ENCODE measurements at regions not wholly inside any gene's neighbourhood (a gene's known extent, or its start where the extent isn't known, plus 50 kb on each side); places are given as distances from the start of the nearest gene placed in this dataset.

- Histone ChIP-seq H3K9me2 (no peaks in the 10 kb centered on the region), H3K36me3 (replicated peaks in 1 of 2; ENCODE audit: control insufficient read depth in 1 of 2, insufficient read depth in 2 of 2, low read length in 1 of 2) (no peaks in the 10 kb centered on the region), H3K79me2 (ENCODE audit: insufficient read depth) (no peaks in the 10 kb centered on the region), H2AFZ (ENCODE audit: low read depth) (no peak overlapping the region), H3K27ac (ENCODE audit: low read depth in 2 of 2, low read length in 1 of 2) (no peak overlapping the region), H3K9me3 (no peaks in the 10 kb centered on the region), H3K4me1 (ENCODE audit: control insufficient read depth in 1 of 2, insufficient read depth in 2 of 2, low read depth in 1 of 2, low read length in 1 of 2) (peaks cover 0 to 9% of the 10 kb centered on the region in 2 experiments; a peak in 1 of 4 replicates), H4K20me1 (ENCODE audit: insufficient read depth) (no peaks in the 10 kb centered on the region), H3K4me3 (ENCODE audit: low read depth in 2 of 2, low read length in 1 of 2) (no peak overlapping the region), H3K27me3 (ENCODE audit: insufficient read depth) (no peaks in the 10 kb centered on the region), H3K4me2 (no peak overlapping the region), H3K9ac (no peak overlapping the region), H3F3A (replicated peaks; ENCODE audit: insufficient read depth) (no peaks in the 10 kb centered on the region)
- CTCF ChIA-PET, result interaction anchor here (5.7 kb wide), 1 partner anchor 95 kb away, joined by 35 read pairs; the partner anchor contains the start of gene SDC1
- no peak for DNase-seq
- 98% methylated on average over 3 of the region's 3 CpGs for WGBS (ENCODE audit: low lambda C conversion rate)
- TF ChIP-seq, protein P1, sequence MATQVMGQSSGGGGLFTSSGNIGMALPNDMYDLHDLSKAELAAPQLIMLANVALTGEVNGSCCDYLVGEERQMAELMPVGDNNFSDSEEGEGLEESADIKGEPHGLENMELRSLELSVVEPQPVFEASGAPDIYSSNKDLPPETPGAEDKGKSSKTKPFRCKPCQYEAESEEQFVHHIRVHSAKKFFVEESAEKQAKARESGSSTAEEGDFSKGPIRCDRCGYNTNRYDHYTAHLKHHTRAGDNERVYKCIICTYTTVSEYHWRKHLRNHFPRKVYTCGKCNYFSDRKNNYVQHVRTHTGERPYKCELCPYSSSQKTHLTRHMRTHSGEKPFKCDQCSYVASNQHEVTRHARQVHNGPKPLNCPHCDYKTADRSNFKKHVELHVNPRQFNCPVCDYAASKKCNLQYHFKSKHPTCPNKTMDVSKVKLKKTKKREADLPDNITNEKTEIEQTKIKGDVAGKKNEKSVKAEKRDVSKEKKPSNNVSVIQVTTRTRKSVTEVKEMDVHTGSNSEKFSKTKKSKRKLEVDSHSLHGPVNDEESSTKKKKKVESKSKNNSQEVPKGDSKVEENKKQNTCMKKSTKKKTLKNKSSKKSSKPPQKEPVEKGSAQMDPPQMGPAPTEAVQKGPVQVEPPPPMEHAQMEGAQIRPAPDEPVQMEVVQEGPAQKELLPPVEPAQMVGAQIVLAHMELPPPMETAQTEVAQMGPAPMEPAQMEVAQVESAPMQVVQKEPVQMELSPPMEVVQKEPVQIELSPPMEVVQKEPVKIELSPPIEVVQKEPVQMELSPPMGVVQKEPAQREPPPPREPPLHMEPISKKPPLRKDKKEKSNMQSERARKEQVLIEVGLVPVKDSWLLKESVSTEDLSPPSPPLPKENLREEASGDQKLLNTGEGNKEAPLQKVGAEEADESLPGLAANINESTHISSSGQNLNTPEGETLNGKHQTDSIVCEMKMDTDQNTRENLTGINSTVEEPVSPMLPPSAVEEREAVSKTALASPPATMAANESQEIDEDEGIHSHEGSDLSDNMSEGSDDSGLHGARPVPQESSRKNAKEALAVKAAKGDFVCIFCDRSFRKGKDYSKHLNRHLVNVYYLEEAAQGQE (IDR thresholded peaks at IDR 0.05; ENCODE audit: low read depth, low read length), result no peak
- TF ChIP-seq NRF1 (IDR thresholded peaks at IDR 0.05; ENCODE audit: low read depth, low read length), result no peak
- no peak for TF ChIP-seq RXRA (IDR thresholded peaks at IDR 0.05; ENCODE audit: borderline replicate concordance, low read depth)
- TF ChIP-seq RAD21 (IDR thresholded peaks at IDR 0.05; ENCODE audit: low read length), result no peak
- TF ChIP-seq PBX3 (IDR thresholded peaks at IDR 0.05), result no peak
- TF ChIP-seq, protein P2, sequence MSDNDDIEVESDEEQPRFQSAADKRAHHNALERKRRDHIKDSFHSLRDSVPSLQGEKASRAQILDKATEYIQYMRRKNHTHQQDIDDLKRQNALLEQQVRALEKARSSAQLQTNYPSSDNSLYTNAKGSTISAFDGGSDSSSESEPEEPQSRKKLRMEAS (IDR thresholded peaks at IDR 0.05; ENCODE audit: low read depth), result no peak
- no peak for TF ChIP-seq FOSL2 (IDR thresholded peaks at IDR 0.05; ENCODE audit: borderline replicate concordance, low read depth)
- TF ChIP-seq FOXM1 (IDR thresholded peaks at IDR 0.05; ENCODE audit: low read depth), result no peak
- TF ChIP-seq EZH2phosphoT487 (IDR thresholded peaks at IDR 0.05; ENCODE audit: borderline replicate concordance, low read depth), result no peak
- TF ChIP-seq TCF12 (IDR thresholded peaks at IDR 0.05), result no peak
- TF ChIP-seq EP300 (IDR thresholded peaks at IDR 0.05; ENCODE audit: borderline replicate concordance in 1 of 2, low read depth in 1 of 2, low read length in 1 of 2), result no peak
- no peak for TF ChIP-seq TEAD4 (IDR thresholded peaks at IDR 0.05; ENCODE audit: borderline replicate concordance, insufficient read depth)
- no peak for TF ChIP-seq CHD2 (IDR thresholded peaks at IDR 0.05; ENCODE audit: low read length, partially characterized antibody)
- no peak for TF ChIP-seq GATA2 (CRISPR knock-in tag; IDR thresholded peaks at IDR 0.05)
- no peak for TF ChIP-seq FOXJ3 (CRISPR knock-in tag; IDR thresholded peaks at IDR 0.05)
- POLR2A ChIA-PET, result interaction anchor here (0.8 kb wide), 1 partner anchor 93 kb away, joined by 3 read pairs; no protein-coding TSS in a partner anchor
Observed at GRCh38 chr2:20130160-20130560, 78.7 kb upstream of the LAPTM4A start.

Measured in SK-N-SH (cell line).